Daoy (cell line): ENCODE measurements at regions not wholly inside any gene's neighbourhood (a gene's known extent, or its start where the extent isn't known, plus 50 kb on each side); places are given as distances from the start of the nearest gene placed in this dataset.

Experiments
- DNase-seq: peaks from one replicate; pipeline ENCODE4 v3.0.0-alpha.2; 2015; ENCODE audit warnings: low read depth

DNA sequence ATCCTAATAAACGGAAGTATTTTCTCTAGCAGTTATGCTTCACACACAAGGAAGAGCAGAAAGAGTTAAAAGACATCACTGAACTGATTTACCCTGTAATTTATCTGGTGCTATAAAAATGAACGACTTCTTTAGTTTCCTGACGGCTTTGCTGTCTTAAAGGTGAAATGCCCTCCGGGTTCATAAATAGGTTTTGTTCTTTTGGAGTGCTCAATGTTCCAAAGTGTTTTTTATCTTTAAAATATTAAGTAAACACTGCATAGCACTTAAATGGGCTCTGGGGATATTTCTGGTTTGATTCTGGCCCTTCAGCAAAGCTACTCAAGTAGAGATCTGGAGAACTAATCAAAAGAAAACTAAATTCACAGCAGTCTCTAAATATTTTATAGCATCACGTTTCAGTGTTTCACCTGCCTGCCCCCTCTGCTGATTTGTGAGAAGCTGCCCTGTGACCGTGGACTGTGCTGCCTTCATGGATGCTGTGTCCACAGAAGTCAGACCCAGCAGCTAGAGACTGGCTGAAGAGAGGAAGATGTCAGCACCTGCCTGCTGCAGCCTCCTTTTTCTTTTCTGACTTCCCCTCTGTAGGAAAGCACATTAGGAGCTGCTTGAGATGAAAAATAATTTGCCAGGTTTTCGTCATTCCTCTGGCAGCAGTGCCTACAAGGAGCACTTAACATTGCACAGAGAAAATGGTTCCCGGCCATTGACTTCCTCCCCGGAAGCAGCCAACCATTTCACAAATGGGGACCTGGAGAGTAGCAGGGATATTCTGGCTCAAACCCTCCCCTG is 205.1 kb upstream of the FSCB start:
- no peak for DNase-seq

DNA sequence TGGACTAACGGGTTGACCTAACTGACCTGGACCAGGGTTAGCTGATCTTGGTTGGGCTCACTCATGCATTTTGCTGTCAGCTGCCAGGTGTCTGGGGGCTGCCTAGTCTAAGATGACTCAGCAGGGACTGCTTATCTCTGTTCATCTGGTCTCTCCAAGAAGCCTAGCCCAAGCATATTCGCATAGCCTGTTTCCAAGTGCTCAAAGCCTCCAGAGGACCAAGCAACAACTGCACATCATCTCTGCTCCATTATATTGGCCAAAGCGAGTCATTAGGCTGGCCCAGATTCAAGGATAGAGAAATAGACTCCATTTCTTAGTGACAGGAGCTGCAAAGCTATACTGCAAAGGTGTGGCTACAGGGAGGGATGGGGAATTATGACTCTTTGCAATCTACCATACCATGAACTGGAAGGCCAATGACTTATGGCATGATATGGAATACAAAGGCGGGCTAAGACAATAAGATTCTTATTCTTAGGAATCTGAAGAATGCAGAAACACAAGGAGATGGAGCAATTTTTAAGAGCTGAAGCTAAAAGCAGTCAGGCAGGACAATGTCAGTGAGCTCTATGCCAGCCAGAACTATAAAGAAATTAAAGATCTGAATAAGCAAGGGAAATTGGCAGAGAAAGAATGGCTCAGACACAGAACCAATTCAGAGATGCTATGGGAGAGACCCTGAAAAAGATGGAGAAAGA is 194.6 kb upstream of the FSCB start:
- peak; percentile 42 for DNase-seq

DNA sequence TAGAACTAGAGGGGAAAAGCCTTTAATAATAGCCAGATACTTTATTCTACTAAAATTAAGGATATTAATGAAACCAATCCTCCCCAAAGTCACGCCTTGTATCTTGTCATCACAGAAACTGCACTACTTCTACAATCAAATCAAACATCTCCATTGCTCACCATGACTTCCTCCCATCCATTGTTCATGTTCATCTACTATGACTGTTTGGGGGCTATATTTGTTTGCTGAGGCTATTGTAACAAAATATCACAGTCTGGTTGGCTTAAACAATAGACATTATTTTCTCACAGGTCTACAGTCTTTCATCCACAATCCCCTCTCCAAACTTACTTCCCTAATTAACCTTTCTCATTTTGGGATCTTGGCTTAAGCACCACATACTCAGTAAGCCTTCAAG is 193.6 kb upstream of the FSCB start:
- DNase-seq, result no peak

DNA sequence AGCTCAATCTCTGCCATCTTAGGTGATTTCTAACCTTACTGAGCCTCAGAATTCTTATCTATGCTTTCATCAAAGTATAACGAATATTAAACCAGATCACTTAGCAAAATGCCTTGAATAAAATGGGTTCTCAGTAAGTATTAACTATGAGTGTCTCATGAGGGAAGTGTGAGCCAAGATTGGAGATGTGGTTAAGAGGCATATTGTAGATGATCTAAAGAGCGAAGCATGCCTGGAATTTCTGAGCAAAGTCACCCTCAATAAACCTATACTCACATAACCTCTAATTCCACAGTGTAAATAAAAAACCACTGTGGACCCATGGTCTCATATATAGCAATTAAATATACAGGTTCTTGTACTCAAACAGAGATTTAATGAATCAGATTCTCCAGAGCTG is 193.1 kb upstream of the FSCB start:
- DNase-seq, result peak; percentile 80

DNA sequence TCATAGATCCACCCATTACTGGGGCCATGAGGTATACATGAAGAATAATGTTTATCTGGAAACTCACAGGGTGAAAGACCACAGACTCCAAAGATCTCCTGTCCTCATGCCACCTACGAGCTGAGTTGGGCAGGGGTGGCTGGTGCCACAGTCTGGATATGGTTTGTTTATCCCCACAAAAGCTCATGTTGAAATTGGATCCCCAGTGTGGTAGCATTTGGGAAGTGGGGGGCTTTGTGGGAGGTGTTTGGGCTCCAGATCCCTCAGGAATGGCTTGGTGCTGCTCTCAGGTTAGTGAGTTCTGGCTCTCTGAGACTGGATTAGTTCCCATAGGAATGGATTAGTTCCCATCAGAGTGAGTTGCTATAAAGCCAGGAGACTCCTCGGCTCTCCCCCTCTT is 192.3 kb upstream of the FSCB start:
- peak; percentile 28 for DNase-seq

DNA sequence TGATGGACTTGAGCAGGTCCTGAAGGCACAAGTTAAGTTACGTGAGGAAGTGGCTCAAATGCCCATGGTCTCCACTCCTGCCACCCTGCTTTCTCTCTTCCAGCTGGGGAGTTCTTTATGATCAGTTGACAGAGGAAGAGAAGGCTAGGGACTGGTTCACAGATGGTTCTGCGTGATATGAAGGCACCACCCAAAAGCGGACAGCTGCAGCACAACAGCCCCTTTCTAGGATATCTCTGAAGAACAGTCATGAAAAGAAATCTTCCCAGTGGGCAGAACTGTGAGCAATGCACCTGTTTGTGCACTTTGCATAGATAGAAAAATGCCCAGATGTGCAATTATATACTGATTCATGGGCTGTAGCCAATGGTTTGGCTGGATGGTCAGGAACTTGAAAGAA is 162.4 kb upstream of the FSCB start:
- no peak for DNase-seq

DNA sequence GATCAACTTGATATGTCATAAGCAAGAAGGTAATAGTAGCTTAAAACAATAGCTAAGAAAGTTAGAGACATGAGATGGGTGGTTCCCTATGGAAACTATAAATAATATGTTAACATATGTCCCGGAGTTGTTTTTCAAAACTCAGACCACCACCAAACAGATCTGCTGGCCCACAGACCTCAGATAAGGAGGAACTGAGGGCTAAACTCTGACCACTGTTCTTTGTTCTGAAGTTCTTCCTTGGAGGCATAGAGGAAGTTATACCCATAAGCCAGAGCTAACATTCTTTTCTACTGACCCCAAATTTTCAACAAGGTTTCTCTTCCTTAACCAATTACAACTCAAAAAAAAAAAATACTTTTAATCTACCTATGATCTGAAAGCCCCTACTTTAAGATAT is 156.1 kb upstream of the FSCB start:
- DNase-seq, result no peak

DNA sequence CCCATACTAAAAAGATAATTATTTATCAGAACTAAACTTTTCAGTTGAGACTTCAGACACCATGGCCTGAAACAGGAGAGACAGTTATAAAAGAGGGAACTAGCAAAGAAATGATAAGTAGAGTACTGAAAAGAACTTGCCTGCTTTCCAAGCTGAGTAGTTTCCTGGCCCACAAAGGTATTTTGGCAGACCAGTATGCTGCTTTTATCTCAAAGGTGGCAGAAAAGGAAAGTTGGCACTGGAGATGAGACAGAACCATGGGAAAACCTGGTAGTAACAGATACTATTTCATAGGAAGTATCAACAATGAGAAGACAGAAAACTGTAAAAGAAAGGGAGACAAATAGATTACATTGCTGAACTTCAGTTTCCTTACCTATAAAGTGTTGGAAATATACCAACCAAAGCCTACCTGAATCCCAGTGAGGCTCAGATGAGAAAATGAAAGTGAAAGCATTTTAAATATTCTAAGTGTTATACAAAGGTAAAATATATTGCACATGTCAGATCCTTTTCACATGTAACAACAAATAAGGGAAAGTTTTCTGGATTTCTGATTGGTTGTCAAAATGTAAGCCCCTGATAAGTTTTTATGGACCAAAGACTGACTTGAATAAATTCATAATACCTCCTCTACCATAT is 155.3 kb upstream of the FSCB start:
- no peak for DNase-seq

DNA sequence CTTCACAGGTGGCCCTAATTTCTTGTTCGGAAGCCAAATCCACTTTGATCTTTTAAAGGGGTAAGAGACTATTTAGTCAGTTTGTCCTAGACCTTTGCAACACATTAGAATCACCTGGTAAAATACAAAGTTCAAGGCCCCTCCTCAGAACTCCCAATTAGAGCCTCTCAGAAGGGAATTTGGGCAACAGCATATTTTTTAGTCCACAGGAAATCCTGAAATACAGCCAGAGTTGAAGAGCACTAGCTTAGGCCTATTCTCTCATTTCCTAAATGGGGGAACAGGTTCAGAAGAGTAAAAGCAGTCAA is 151.3 kb upstream of the FSCB start:
- no peak for DNase-seq

DNA sequence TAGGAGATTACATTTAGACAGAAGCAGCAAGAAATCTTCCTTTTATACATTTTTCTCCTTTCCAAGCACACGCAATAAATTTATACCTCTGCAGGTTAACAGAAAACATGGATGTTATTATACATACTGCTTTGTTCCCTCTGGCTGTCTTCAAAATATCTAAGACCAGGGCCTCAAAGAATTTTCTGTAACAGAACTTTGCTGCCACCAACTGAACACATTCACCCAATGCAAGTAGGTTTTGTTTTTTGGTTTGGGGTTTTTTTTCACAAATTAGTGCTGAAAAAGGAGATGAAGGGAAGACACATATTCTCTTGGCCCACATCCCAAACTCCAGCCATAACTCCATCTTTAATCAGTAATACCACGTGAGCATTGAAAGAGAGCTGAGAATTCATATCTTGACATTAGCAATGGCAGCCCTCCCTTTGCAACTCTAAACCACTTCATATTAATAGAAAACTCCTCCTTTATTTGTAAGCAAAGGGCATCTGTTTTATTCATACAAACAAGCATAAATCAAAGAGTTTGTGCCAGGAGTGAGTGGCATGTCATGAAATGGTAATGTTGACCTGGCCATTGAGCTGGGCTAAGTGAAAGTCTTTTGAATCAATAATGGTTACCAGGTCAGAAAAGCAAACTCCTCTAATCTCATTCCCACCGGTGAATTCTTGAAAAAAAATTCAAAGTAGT is 150.8 kb upstream of the FSCB start:
- DNase-seq, result no peak

DNA sequence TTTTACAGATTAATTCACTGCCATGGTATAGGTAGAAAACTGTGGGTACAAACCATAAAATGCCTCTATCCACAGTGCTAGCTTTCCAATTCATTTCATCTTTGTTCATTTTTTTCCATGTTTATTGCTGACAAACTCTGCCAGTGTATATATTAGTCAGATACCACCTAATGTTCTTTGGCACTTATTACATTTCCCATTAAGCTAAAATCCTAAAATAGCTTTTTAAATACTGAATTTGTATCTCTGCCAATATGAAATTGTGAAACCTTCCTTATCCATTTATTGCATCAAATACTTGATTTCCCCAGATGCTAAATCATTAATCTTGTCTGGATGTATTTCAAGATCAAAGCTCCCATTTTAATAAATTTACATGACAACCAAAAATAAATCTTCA is 150.1 kb upstream of the FSCB start:
- no peak for DNase-seq

DNA sequence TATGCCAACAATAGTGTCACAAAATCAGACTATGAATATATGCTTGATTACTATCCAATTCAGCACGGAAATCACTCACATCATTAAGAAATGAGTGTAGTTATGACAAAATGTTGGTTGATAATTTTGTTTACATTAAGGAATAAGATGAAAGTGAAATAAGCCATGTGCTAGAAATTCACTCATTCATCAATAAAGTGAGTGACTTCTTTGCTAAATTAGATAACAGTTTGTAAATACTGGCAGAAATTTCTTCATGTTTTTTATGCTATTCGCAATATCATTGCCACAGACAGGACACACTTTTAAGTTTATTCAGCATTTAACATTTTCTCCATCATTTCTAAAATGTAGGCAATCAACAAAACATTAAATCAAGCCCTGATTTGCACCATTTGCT is 147.5 kb upstream of the FSCB start:
- DNase-seq, result no peak

DNA sequence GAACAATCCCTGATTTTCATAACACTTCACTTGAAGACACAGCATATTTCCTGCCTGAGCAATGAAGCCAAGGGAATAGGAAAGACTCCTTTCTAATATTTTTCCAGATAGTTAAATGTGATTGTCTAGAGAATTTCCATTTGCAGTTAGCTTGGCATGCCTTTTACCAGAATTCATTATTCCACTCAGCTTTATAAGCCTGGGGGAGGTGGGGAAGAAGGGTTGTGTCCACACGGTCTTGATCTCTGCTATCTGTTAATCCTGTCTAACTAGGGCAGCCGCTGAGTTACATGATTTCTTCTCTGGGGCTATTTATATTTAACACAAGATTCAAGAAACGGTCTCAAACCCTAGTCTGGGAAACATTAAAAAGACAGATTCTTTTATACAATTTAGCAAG is 146.6 kb upstream of the FSCB start:
- no peak for DNase-seq

DNA sequence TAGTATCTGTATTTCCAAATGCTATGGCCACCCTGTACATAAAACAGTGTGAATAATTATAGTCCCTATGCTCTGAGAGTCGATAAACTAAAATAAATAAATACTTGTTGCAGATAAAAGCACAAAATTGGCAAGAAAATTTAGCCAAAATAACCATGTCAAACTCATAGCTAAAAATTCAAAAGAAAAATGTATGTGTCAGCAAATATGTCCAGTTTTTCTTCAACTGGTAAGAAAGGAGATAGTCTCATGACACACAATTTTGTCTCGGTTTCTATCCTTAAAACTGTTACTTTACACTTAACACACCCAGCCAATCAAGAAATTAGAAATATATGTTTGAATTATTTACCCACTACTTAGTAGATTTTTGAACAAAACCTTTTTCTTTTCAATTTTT is 145.6 kb upstream of the FSCB start:
- no peak for DNase-seq

DNA sequence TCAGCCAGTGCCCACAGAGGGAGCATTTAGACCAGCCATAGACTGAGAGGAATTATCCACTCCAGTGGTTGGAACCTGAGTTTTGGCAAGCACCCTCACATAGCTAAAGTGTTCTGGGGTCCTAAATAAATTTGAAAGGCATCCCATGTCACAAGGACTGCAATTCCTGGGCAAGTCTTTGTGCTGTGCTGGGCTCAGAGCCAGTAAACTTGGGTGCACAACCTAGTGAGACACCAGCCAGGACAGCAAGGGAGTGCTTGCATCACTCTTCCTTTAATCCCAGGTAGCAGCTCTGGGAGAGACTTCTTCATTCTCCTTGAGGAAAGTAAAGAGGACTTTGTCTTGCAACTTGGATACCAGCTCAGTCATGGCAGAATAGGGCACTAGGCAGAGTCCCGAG is 142.0 kb upstream of the FSCB start:
- no peak for DNase-seq

DNA sequence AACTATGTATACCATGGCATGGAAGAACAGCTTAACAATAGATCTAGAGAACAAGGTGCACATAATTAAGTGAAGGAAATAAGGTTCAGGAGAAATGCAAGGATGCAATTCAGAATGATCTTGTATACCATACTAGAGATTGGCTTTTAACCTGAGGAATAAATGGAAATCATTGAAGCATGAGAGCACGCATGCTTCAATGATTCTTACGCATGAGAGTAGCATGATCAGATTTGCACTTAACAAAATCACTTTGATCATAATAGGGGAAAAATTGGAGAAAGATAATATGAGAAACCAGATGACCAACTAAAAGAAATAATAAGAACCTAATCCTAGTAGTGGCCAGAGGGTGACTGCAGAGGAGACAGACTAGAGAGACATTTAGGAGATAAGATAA is 133.3 kb upstream of the FSCB start:
- no peak for DNase-seq

DNA sequence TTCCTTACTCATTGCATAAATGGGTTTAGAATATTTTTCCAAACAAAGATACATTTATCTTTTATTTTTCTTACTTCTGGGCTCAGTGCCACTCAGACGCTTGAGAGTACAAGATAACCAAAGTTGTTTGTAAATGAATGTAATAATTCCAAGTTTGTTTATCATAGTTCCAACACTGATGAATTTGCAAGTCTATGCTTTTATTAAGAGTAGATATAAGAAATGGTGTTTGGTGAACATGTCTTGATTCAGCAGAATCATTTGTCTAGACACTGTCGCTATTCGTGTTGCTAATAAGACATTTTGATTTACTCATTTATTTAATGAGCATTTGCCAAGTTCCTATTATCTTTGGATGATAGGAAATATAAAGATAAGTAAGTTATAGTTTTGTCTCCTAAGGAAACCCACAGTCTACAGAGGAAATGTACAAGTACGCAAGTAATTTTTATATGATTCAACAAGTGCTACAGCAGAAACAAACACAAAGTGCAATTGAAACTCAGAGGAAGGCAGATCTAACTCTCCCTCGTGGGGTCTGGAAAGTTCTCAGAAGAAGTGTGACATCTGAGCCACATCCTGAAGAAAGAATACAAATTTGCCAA is 132.8 kb upstream of the FSCB start:
- no peak for DNase-seq

DNA sequence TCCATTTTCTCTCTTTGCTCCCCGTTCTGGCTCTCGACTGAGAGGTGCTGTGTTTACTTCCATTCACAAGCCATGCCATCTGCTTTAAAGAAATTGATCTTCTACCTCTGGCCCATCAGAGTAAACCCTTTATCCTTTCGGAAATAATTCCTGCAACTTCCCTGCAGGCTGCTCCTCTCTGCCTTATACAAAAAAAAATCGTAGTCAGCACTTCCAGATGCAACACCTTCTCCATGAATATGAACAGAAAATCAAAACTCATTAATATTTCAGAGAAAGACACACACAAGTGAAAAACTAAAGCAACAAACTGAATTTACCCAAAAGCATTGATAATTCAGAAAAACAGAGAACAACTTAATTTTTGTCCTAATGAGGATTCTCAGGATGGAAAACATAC is 127.6 kb upstream of the FSCB start:
- no peak for DNase-seq

DNA sequence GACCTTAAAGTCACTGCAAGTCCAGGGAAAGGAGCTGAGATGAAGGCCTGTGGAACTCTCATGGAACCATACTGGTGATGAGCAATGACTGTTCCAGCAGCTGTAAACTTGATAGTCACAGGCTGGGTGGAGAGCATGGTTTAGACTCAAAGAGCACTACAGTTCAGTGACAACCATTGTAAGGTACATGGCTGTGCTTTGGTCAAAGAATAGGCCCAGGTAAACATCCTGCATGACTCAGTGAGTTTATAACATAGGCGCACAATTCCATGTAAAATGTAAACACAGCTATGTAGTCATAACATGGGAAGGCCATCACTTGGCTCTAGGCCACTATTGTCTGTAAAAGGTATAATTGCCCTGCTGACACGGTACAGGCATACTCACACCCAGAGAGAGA is 119.3 kb upstream of the FSCB start:
- DNase-seq, result no peak

DNA sequence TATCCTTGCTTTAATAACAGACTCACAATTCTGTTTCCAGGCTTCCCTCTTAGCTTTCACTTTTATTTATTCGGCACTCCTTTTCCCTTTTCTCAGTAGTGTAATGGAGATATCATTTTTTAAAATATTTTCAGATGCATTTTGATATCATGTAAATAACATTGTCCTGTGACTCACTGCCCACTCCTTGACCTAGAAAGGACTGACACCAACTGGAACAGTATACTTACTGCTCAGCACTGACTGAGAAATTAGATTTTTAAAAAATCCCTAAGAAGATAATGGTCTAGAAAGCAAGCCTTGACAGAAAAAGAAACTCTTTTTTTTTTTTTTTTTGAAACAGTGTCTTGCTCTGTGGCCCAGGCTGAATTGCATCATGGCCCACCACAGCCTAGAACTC is 118.0 kb upstream of the FSCB start:
- DNase-seq, result no peak

DNA sequence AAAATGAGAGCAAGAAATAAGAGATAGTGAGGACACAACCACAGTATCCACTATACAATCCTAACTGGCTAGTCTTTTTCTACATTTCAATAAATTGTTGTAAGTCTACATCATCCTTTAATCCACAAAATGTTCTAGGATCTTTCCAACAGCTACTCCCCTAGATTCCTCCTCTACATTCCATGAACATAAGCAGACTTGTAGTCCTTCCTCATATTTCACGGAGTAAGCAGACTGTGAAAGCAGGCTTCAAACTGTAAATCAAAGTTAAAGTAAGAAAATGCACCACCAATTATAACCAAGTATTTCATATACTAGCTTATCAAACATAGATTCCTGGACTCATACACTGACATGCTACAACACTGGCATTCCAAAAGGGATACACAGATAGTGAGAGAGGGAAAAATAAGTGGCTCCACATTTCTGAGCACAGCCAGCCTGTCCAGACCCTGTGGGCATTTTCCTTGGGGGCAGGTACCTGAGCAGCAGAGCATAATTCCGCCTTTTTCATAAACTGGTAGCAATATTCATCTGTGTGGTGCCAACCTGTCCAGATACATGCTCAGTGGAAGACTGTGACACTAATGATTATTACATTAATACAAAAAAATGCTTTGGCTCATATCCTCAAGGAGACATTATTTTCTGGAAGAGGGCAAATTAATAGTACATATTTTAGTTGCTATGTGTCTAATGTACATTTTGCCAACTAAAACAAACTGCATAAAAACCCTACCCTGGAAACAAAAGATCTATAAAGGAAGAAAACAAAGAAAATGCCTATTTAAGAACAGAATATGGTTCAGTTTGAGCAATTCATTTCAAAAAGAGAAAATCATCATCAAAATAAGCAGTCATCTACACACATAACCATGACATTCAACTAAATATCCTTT is 113.3 kb upstream of the FSCB start:
- no peak for DNase-seq
